Superior temporal gyrus (tissue), 1 donor: ENCODE measurements at regions not wholly inside any gene's neighbourhood (a gene's known extent, or its start where the extent isn't known, plus 50 kb on each side); places are given as distances from the start of the nearest gene placed in this dataset.

Experiments used
- DNase-seq: peaks from one replicate; pipeline ENCODE4 v3.0.0-alpha.2; 2016; ENCODE audit errors: extremely low spot score

- no peak for DNase-seq
Observed at GRCh38 chr7:54810401-54810800, 51.4 kb upstream of the SEC61G start.

- DNase-seq = no peak
Observed at GRCh38 chr7:54811041-54811845, 52.2 kb upstream of the SEC61G start.

GRCh38 chr7:54811846-54812254 lies 52.8 kb upstream of the SEC61G start:
- DNase-seq = no peak

GRCh38 chr7:54812756-54813322 lies 53.8 kb upstream of the SEC61G start:
- no peak for DNase-seq

GRCh38 chr7:54813398-54813797 lies 54.4 kb upstream of the SEC61G start:
- DNase-seq = no peak

- no peak for DNase-seq
Observed at GRCh38 chr7:54814401-54814800, 55.4 kb upstream of the SEC61G start.

GRCh38 chr7:54817152-54817551 lies 58.1 kb upstream of the SEC61G start:
- no peak for DNase-seq

GRCh38 chr7:54823776-54824175 lies 64.8 kb upstream of the SEC61G start:
- DNase-seq = no peak

GRCh38 chr7:54824655-54825054 lies 65.6 kb upstream of the SEC61G start:
- DNase-seq = no peak

- no peak for DNase-seq
Observed at GRCh38 chr7:54825368-54825767, 66.4 kb upstream of the SEC61G start.

GRCh38 chr7:54827734-54828133 lies 68.7 kb upstream of the SEC61G start:
- DNase-seq = no peak

GRCh38 chr7:54831046-54831643 lies 72.1 kb upstream of the SEC61G start:
- no peak for DNase-seq

GRCh38 chr7:54831644-54832095 lies 72.7 kb upstream of the SEC61G start:
- DNase-seq = no peak

- DNase-seq = no peak
Observed at GRCh38 chr7:54833001-54833467, 74.0 kb upstream of the SEC61G start.

- DNase-seq = no peak
Observed at GRCh38 chr7:54837168-54837567, 78.2 kb upstream of the SEC61G start.

GRCh38 chr7:54837761-54838160 lies 78.8 kb upstream of the SEC61G start:
- DNase-seq = no peak

GRCh38 chr7:54838175-54838910 lies 79.3 kb upstream of the SEC61G start:
- DNase-seq = no peak

GRCh38 chr7:54839575-54840213 lies 80.7 kb upstream of the SEC61G start:
- DNase-seq = no peak

- DNase-seq = no peak
Observed at GRCh38 chr7:54841772-54842697, 83.0 kb upstream of the SEC61G start.

GRCh38 chr7:54843841-54844355 lies 84.9 kb upstream of the SEC61G start:
- no peak for DNase-seq
